ENCODE measurements at regions not wholly inside any gene's neighbourhood (a gene's known extent, or its start where the extent isn't known, plus 50 kb on each side); places are given as distances from the start of the nearest gene placed in this dataset.

DNA sequence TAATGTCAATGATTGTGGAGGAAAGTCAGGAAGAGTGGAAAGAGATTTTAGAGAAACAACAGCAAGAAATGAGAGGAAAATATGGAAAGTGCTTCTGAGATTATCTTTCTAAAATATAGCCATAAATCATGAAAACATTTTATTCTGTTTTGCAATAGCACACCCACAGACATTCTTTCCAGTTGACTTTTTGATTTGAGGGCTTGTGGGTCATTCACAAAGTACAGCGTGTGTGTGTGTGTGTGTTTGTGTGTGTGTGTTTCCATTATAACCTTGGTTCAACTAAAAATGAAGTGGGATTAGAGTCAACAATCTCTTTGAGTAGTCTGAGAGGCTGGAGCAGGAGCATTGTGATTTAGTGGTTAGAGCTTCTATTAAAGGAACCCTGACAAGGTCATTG, 116.6 kb upstream of the GAS1 start:
- no peaks in the 10 kb centered on the region for H3K36me3 ChIP-seq (ENCODE audit: control insufficient read depth in 4 of 4, insufficient read depth in 4 of 4, low read length in 4 of 4)
- no peak overlapping the region for H3K4me3 ChIP-seq
- no peak overlapping the region for H3K27ac ChIP-seq (ENCODE audit: low read depth in 1 of 2, low read length in 1 of 2)
- DNase-seq (no peak), ATAC-seq (ENCODE audit: insufficient read depth, low FRiP score) (no peak)
- no peaks in the 10 kb centered on the region for H3K27me3 ChIP-seq (ENCODE audit: control insufficient read depth in 3 of 3, insufficient read depth in 3 of 3, low read length in 2 of 3)
- no peak overlapping the region for H3K9ac ChIP-seq (ENCODE audit: insufficient read depth in 1 of 2, low read length in 2 of 2)
- 55 to 69% methylated on average over 1 of the region's 1 CpG for WGBS, 2 donors
- peaks cover 0 to 3% (median 0%) of the 10 kb centered on the region in 4 donors for H3K9me3 ChIP-seq (ENCODE audit: control insufficient read depth in 4 of 4, insufficient read depth in 3 of 4, low read length in 3 of 4)
- H3K4me1 ChIP-seq (ENCODE audit: control insufficient read depth in 5 of 5, insufficient read depth in 5 of 5, low read length in 5 of 5) = no peaks in the 10 kb centered on the region
- no peak for TF ChIP-seq CTCF (IDR thresholded peaks at IDR 0.05; ENCODE audit: control extremely low read depth, extremely low read depth)

DNA sequence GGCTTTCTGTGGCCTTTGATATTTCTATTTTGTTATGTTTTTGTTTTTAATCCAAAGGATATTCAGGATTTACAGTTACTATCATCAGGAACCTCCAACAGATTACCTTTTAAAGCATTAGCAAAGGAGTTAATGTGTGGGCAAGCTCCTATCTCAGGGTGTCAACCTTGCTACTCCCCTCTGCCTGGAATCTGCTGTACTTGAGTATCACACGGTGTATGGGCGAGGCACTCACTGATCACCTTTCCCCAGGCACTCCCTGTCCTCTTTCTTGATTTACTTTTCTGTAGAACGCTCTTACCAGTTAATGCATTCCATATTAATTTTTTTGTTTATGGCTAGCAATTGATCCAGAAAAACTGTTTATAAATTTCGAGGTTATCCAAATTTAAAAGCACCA, 117.0 kb upstream of the GAS1 start:
- no peaks in the 10 kb centered on the region for H3K36me3 ChIP-seq (ENCODE audit: control insufficient read depth in 4 of 4, insufficient read depth in 4 of 4, low read length in 4 of 4)
- ATAC-seq (ENCODE audit: insufficient read depth, low FRiP score) (no peak), DNase-seq (no peak)
- H3K9me3 ChIP-seq (ENCODE audit: control insufficient read depth in 4 of 4, insufficient read depth in 3 of 4, low read length in 3 of 4) = peaks cover 0 to 3% (median 0%) of the 10 kb centered on the region in 4 donors
- H3K27ac ChIP-seq (ENCODE audit: low read depth in 1 of 2, low read length in 1 of 2) = no peak overlapping the region
- 76 to 81% methylated on average over 4 of the region's 4 CpGs for WGBS, 2 donors
- no peaks in the 10 kb centered on the region for H3K27me3 ChIP-seq (ENCODE audit: control insufficient read depth in 3 of 3, insufficient read depth in 3 of 3, low read length in 2 of 3)
- no peak overlapping the region for H3K4me3 ChIP-seq
- H3K4me1 ChIP-seq (ENCODE audit: control insufficient read depth in 5 of 5, insufficient read depth in 5 of 5, low read length in 5 of 5) = no peaks in the 10 kb centered on the region
- TF ChIP-seq CTCF (IDR thresholded peaks at IDR 0.05; ENCODE audit: control extremely low read depth, extremely low read depth) = no peak
- H3K9ac ChIP-seq (ENCODE audit: insufficient read depth in 1 of 2, low read length in 2 of 2) = no peak overlapping the region

GRCh38 chr9:87065981-87066380, 118.7 kb upstream of the GAS1 start:
- Histone ChIP-seq H3K4me1 (ENCODE audit: control insufficient read depth in 5 of 5, insufficient read depth in 5 of 5, low read length in 5 of 5) (no peaks in the 10 kb centered on the region), H3K36me3 (ENCODE audit: control insufficient read depth in 4 of 4, insufficient read depth in 4 of 4, low read length in 4 of 4) (no peaks in the 10 kb centered on the region), H3K27ac (ENCODE audit: low read depth in 1 of 2, low read length in 1 of 2) (no peak overlapping the region), H3K27me3 (ENCODE audit: control insufficient read depth in 3 of 3, insufficient read depth in 3 of 3, low read length in 2 of 3) (no peaks in the 10 kb centered on the region), H3K9ac (ENCODE audit: insufficient read depth in 1 of 2, low read length in 2 of 2) (no peak overlapping the region), H3K9me3 (ENCODE audit: control insufficient read depth in 4 of 4, insufficient read depth in 3 of 4, low read length in 3 of 4) (peaks cover 0 to 3% (median 0%) of the 10 kb centered on the region in 4 donors), H3K4me3 (no peak overlapping the region)
- DNase-seq (no peak), ATAC-seq (ENCODE audit: insufficient read depth, low FRiP score) (no peak)
- WGBS, 2 donors = 89 to 92% methylated on average over 4 of the region's 4 CpGs
- TF ChIP-seq CTCF (IDR thresholded peaks at IDR 0.05; ENCODE audit: control extremely low read depth, extremely low read depth) = no peak

GRCh38 chr9:87067426-87067825, 120.1 kb upstream of the GAS1 start:
- WGBS, 2 donors = 33 to 80% methylated on average over 1 of the region's 1 CpG
- no peak overlapping the region for H3K9ac ChIP-seq (ENCODE audit: insufficient read depth in 1 of 2, low read length in 2 of 2)
- no peak for DNase-seq
- H3K27ac ChIP-seq (ENCODE audit: low read depth in 1 of 2, low read length in 1 of 2) = no peak overlapping the region
- H3K4me3 ChIP-seq = no peak overlapping the region
- no peaks in the 10 kb centered on the region for H3K36me3 ChIP-seq (ENCODE audit: control insufficient read depth in 4 of 4, insufficient read depth in 4 of 4, low read length in 4 of 4)
- H3K9me3 ChIP-seq (ENCODE audit: control insufficient read depth in 4 of 4, insufficient read depth in 3 of 4, low read length in 3 of 4) = peaks cover 0 to 2% (median 0%) of the 10 kb centered on the region in 4 donors
- H3K4me1 ChIP-seq (ENCODE audit: control insufficient read depth in 5 of 5, insufficient read depth in 5 of 5, low read length in 5 of 5) = no peaks in the 10 kb centered on the region
- no peak for TF ChIP-seq CTCF (IDR thresholded peaks at IDR 0.05; ENCODE audit: control extremely low read depth, extremely low read depth)
- no peak for ATAC-seq (ENCODE audit: insufficient read depth, low FRiP score)
- no peaks in the 10 kb centered on the region for H3K27me3 ChIP-seq (ENCODE audit: control insufficient read depth in 3 of 3, insufficient read depth in 3 of 3, low read length in 2 of 3)

All from lung (tissue), 11 donors.